Gastroesophageal sphincter (tissue), 3 donors: ENCODE measurements at regions not wholly inside any gene's neighbourhood (a gene's known extent, or its start where the extent isn't known, plus 50 kb on each side); places are given as distances from the start of the nearest gene placed in this dataset.
"Not testable (repeated sequence)": the region's sequence is repeated elsewhere in the genome, so short reads cannot be mapped to it uniquely, and the experiment has no call there.

ENCODE experiments used
- CTCF ChIP-seq, 4 experiments: fragments of 200-600 bp in 2 of 4; fragments of 450-650 bp in 2 of 4; sonication (generic) in 1 of 4; IDR thresholded peaks; one replicate each; pipeline ENCODE4 v1.5.1; 2017 to 2019; ENCODE audit warnings: antibody characterized with exemption in 4 of 4, mild to moderate bottlenecking in 2 of 4, moderate library complexity in 2 of 4
- POLR2AphosphoS5 ChIP-seq: sonication (generic); formaldehyde crosslinking; IDR thresholded peaks from one replicate; pipeline ENCODE4 v1.6.1; 2017; ENCODE audit warnings: antibody characterized with exemption

- TF ChIP-seq CTCF (IDR thresholded peaks at IDR 0.05); POLR2AphosphoS5: not testable (repeated sequence)
Measured at GRCh38 chr9:38993156-38993555, 273.2 kb upstream of the FAM240B start.
